Islet precursor cell (in vitro differentiated cells): ENCODE measurements at regions not wholly inside any gene's neighbourhood (a gene's known extent, or its start where the extent isn't known, plus 50 kb on each side); places are given as distances from the start of the nearest gene placed in this dataset.
"Not testable (repeated sequence)": the region's sequence is repeated elsewhere in the genome, so short reads cannot be mapped to it uniquely, and the experiment has no call there.

Experiments
- DNase-seq: peaks from one replicate; pipeline ENCODE4 v3.0.0-alpha.2; 2018

DNA sequence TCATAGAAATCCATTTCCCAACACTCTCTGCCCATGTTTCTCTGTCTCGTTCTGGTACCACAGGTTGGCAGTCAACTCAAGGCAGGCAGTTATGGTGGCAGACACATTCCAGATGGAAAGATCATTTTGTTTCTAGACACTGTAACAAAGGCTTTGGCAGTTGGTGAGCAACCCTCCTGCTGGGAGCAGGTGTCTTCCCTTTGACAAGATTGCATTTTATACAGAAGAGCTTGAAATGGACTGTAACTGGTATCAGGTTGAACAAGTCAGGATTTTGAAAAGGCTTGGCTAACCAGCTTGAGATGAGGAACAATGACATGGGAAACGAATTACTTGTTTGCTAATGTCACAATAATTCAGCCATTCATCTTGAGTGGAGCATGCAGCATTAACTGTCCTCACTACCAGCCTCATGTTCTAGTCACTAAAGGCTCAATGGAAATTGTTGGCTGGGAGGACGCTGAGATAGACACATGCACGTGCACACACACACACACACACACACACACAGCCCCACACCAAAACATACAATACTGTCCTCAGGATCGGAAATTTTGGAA, 170.0 kb downstream of the SEMA6D start:
- no peak for DNase-seq

DNA sequence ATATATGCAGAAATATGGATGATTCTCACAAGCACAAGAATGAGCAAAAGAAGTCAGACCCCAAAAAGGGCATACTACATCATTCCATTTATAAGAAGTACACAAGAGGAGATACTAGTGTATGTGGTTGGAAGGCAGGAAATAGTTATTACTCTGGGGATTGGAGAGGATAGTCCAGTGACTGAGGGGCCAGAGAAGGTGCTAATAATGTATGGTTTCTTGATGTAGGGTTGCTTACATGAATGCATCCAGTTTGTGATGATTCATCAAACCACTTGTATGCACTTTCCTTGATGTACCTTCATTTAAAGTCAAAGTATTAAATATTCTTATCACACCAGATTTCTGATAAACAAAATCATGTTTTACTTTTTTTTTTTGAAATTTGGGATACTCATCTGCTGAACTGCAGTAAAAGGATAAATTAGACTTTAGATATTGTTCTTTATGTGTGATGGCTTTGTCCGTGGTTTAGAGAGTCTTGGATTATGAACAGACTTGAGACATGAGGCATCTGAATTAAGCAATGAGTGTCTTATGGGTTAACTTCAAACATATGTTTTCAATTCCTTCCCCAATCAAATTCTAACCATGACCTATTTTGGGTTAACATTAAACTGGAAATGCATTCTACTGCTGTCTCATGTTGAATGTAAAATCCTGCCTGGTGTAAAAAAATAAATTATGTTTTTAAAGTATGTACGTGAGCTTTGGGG, 171.2 kb downstream of the SEMA6D start:
- DNase-seq = no peak

DNA sequence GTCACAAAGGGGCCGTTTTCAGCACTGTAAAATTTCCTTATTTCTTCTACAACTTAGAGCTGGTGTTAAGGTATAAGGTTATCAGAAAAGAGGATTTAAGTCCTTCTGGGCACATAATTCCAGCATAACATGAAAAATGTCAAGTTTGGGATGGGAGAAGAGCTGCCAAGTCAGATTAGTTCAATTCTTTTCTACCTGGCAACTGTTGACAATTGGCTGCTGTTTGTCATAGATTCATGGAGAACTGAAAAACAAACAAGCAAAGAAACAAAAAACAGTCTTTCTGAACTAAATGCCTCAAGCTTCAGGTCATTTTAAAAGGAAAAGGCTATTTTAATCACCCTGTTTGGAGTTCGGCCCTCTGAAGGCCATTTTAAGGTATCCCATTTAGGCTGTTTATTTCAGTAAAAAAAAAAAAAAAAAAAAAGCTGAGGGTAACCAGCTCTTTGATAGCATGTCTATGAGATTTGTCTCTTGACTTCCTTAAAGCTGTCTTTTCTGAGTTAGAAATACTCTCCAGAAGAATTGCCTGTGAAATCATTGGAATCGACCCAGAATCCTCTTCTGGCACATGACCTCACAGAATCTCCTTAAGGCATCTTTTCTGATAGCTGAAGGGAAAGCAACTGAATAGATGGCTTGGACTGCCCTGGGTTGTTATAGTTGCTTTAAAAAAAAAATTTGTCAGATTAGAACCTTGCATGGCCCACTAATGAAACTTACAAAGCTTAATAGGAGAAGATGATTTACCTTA, 173.3 kb downstream of the SEMA6D start:
- no peak for DNase-seq

DNA sequence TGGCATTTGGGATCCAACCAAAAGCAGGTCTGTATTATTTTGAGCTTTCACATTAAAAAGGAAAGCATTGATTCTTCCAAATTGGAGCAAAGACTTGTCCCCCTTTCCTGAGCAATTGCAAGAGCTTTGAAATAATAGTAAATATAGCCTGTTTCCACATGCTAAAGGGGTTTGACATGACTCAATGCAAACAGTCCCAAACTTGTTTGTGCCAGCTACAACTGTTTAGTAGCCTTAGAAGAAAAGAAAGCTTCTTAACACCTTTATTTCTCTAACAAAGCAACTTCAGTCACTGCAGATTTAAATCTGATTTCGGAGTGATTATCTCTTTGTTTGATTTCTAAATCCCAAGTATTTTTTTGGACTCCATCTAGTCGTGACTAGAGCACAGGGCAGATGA, 180.2 kb downstream of the SEMA6D start:
- DNase-seq = no peak

DNA sequence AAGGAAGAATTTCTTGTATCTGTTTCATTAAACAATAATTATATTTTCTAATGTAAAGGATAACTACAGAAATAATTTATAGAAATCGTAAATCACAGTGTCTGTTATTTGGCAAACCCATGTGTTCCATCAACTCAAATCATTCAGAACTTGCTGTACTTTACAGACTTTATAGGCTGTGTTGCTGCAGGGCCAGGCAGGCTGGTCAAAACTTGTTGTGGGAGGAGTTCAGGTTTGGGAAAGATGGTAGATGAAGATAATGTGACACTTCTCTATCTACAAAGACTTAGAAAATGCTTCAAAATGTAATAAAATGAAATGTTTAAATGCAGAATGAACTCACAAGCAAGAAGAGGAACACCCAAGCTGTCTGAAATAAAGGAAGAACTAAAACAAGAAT, 183.4 kb downstream of the SEMA6D start:
- no peak for DNase-seq

DNA sequence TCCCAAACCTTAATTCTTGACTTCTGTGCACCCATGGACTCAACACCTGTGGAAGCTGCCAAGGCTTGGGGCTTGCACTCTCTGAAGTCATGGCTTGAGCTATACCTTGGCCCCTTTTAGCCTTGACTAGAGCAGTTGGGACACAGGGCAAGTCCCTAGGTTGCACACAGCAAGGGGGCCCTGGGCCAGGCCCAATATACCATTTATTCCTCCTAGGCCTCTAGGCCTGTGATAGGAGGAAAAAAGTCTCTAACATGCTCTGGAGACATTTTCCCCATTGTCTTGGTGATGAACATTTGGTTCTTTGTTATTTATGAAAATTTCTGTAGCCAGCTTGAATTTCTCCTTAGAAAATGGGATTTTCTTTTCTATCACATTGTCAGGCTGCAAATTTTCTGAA, 186.1 kb downstream of the SEMA6D start:
- no peak for DNase-seq

DNA sequence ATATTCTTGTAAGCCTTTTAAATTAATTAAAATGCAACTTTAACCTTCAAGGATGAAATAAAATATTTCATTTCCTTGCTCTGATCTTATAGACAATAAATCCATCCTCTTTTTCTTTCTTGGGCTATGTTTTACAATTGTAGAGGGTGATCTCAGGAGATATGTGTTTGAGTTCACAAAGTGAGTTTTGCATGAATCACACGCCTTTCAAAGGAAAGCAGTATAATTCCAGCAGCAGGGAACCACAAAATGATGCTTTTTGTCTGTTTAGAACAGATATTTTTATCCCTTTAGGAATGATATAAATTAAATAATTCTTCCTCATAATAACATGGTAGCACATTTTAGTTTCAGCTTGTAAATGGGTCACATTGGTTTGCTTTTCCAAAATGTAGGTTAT, 191.2 kb downstream of the SEMA6D start:
- no peak for DNase-seq

DNA sequence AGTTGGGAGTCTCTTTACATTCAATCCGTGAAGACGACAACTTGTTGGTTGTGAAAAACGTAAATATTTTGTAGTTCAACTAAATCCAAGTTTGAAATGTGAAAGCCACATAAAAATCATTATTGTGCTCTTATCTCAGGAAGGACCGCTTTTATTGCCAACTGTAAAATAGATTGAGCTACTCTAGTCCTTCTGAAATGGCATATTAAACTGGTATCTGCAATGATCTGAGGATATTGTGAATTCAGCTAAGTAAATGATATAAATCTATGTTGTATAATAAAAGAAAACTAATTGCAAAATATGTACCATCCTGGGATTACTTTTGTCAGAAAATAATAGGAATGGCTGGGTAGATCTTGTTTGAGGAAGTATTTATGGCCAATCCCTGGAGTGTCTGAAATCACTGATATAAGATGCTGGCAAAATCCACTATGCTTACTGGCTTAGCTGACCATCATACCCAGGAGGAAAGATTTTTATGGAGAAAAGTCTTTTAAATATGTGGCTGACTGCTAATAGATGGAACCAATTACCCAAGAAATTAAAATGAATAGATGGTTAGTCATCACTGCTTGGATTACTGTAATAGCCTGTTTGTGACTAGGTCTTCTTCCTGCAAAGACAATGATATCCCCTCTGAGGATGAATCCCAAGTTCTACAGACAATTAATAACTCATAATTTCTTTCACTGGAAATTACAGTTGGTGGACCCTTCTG, 191.8 kb downstream of the SEMA6D start:
- DNase-seq = no peak

DNA sequence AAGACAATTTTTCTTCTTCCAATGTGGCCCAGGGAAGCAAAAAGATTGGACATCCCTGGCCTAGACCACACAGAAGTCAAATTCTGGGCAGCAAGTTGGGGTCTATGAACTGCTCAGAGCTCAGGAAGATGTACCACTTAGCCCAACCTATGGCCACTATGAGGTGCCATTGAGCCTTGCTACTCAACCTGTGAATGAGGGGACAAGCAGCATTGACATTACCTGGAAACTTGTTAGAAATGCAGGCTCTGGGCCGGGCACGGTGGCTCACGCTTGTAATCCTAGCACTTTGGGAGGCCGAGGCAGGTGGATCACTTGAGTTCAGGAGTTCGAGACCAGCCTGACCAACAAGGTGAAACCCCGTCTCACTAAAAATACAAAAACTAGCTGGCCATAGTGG, 195.6 kb downstream of the SEMA6D start:
- not testable (repeated sequence) for DNase-seq

DNA sequence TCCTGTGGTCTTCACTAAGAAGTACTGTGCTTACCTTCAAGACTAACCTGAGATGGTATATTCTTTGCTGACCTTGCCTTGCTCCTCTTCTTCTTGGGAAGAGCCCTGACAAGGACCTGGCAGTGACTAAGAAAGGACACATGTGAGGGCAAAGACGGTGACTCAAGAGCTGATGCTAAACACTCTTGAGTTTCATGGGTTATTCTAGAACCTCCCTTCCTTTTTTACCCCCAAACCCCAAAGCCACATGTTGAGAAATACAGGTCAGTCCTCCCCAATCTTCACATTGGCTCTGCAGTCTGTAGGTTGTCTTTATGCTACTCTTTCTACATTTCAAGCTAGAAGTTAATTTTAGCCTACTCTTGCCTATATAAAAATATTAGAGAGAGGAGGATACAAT, 200.6 kb downstream of the SEMA6D start:
- DNase-seq = no peak

DNA sequence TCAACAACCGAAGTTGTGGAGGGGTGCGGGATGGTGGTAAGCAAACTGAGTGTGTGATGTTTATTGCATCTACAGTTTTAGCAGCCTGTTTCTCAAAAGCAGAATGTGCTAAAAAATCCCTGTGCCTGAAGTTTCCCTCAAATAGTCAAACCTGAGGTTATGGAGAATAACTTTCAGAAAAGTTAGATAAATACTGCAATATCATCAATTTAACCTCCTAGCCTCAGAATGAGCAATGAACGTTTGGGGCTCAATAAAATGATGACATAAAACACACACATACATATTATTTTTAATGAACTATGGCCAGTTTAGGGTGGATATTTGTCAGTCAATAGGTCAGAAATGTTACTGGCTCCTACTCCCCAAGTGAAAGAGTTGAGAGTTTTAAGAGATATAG, 201.6 kb downstream of the SEMA6D start:
- DNase-seq = no peak

DNA sequence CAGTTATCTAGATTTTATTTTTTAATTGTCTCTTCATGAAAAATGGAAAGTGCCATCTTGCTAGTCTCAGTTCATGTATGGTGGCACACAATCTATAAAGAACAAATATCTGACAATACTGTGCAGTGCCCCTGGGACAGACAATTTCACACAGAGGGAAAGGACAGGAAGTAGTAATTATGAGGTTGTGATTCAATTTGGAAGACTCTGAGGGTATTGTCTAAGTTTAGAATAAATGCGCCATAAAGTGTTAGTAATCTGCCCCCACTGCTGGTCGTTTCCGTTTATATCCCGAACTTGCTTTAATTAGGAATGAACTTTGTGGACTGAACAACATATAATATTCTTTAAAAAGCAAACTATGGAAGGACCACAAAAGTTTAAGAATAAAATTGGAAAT, 196.4 kb upstream of the SLC24A5 start:
- DNase-seq = no peak

DNA sequence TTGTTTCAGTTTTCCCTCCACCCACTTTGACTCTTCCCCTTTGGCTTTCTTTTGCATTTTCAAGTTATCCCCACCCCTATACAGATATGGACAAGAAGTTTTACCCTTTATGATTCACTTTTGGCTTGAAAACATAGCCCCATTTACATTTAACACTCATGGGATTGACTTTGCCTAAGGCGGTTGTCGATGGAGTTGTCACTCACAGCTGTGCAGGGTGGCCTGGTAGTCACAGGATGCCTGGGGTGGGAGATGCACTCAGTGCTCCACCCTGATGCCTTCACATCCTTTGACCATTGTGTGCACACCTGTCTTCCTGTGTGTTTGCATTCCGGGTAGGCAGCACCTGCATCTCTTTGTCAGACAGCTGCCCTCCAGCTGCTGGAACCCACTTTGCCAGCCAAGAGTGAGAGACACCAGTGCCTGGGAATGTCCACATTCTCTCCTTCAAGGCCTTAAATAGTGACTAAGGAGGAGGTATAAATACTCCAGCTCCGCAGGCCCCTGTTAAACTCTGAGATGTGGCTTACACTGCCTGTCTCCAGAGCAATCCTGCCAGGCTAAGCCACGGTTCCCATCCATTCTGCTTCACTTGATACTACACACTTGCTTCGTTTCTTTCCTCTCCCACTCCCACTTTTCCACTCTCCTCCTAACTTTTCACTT, 191.5 kb upstream of the SLC24A5 start:
- no peak for DNase-seq

DNA sequence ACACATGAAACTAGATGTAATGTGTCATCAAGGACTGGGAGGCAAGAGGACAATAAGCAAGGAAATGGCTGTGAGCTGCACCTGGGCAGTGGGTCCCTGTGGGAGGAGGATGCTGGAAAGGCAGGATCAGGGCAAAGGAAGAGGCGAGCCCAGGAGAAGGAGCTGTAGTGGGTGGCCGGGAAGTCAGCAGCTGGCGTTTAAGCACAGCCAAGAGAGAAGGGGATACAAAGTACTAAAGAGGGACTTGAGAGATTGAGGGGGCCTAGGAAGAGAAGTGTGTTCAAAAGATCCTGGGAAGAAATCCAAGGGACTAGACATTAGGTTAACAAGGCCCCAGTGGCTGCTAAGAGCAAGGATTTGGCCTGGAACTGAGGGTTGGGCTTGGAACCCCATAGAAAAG, 188.5 kb upstream of the SLC24A5 start:
- no peak for DNase-seq

DNA sequence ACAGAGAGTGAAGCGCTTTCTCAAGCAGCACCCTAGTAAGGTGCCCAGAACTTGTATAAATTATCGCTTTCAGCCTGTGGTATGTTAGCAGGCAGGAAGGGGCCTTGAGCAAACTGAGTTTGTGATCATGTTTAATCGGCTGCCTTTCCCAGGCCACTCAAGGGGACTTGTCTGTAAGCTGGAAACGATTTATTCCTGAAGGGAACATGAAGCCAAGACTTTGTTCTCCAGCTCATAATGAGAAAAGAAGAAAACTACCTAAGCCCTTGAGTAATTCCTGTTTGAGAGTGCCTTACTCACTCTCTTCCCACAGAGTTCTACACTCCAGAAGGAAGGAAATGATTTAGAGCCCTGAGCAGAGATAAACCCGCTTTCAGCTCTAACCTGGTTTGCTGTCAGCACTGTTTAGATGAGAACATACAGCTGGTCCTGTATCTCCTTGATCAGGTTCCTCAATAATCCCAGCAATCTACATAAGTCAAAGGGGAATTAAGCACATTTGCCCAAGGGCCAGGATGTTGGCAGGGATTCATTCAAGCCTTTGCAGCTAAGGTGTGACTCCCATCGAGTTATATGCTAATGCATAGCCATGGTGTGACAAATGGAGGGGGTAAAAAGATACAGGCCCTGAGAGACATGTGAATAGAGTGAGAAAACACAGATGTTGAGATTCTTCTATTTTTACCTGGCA, 187.7 kb upstream of the SLC24A5 start:
- DNase-seq = no peak

DNA sequence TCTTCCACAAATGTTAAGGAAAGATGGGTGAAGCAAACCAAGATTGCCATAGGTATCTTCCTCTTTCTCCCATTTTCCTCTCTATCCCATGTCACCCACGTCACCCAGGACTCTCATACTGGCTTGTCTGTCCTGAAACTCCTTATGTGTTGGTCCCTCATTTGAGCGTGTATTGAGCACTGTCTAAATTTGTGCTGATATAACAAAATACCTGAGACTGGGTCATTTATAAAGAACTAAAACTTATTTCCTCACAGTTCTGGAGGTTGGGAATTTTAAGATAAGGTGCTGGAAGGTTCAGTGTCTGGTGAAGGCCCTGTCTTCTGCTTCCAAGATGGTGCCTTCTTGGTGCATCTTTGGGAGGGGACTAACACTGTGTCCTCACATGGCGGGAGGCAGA, 186.9 kb upstream of the SLC24A5 start:
- no peak for DNase-seq

DNA sequence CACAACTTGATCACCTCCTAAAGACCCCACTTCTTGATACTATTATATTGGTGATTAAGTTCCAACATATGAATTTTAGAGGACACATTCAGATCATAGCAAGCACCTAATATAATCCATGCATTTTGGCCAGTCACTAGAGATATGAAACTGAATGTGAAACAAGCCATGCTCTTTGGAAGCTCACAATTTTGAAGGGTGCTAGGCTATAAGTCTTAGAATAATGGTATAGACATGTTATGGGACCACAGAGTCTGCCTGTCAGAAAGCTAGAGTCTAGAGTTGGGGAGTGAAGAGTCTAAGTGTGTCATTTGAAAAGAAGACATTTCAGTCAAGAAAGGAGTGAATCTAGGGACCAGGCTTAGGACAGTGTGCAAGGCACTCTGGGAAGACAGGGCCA, 186.4 kb upstream of the SLC24A5 start:
- no peak for DNase-seq

DNA sequence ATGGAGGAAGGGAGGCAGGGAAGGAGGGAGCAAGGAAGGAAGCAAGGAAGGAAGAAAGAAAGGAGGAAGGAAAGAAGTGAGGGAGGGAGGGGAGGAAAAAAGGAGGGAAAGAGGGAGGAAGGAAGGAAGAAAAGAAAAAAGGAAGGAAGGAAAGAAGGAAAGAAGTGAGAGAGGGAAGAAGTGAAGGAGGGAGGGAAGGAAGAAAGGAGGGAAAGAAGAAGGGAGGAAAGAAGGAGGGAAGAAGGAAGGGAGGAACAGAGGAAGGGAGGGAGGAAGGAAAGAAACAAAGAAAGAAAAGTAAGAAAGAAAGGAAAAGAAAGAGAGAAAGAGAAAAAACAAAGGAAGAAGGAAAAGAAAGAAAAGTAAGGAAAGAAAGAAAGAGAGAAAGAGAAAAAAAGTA, 183.0 kb upstream of the SLC24A5 start:
- no peak for DNase-seq

DNA sequence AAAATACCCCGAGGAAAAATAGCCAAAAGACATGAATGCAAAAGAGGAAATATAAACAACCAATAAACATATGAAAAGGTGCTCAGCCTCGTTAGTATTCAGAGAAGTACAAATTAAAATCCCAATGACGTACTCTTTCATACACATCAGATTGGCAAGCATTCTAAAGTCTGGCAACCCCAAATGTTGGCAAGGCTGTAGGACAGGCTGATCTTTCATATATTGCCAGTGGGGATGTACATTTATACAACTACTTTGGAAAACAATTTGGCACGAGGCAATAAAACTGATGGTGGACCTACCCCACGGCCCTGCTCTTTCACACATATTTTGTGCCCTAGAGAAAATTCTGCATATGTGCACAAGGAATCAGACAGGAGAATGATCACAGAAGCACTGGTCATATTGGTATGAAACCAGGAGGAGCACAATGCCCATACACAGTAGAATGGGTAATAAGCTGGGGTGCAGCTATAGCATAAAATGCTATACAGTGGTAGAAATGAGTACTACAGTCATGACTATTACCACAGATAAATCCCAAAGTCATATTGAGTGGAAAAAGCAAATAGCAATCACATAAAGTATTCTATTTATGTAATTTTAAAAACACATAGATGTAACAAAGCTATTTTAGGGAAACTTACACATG, 176.0 kb upstream of the SLC24A5 start:
- no peak for DNase-seq

DNA sequence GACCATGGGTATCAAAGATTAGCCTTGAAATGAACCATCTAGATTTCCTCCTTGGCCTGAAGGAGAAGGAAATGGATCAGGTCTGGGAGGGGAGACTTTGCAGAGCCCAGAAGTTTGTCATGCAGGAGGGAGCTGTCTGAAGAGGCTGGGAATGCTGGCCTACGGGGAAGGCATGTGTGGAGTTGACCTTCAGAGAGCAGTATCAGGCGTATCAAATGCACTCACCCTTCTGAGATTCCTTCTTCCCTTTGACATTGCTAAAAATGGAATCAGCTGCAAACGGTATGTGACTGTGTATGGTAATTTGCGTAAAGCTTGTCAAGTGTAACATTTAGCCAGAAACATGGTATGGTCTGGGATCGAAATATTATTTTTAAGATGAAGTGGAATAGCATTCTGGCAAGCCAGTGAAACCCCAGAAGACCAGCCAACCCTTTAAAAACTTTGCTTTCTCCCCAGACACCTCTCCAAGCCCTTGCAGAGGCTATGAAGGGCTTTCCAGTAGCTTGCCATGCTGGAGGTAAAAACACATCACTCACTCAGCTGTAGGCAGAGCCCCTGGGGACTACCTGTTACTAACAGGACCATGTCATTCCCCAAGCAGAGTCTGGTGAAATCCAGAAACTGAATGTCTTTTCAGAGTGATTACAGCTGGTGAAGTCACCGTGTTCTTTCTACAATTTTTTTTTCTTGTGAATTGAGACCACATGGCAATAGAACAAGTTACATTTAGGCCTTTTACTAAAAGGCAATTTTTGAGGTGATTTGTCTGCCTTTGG, 174.7 kb upstream of the SLC24A5 start:
- DNase-seq = no peak

DNA sequence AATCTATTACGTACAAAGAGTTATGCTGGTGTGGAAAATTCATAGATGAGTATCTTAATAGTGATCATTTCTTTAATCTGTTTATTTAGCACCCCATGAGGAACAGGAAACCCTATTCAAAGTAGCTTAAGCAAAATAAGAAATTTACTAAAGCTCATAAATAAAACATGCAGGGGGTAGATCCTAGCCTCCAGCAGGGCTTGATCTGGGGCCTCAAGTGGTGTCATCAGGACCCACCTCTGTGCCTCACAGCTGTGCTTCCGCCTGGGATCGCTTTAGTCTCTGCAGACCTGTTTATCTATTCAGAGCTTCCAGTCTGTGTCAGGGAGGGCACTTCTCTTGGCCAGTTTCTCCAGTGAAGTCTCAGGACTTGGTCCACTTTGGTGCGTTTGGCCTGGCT, 171.0 kb upstream of the SLC24A5 start:
- DNase-seq = no peak
